HepG2 (cell line): ENCODE measurements at regions not wholly inside any gene's neighbourhood (a gene's known extent, or its start where the extent isn't known, plus 50 kb on each side); places are given as distances from the start of the nearest gene placed in this dataset.

Experiments
- ATAC-seq: fragments of 200-7000 bp; cut with Tn5 transposase; 3 replicates; pipeline ENCODE4 v1.9.1; 2020; ENCODE audit warnings: mild to moderate bottlenecking, moderate library complexity
- BruUV-seq: library from RNA; stranded (reverse); fragments of 400-500 nt; replicated peaks from 2 replicates; lab custom pipeline; 2021; lab: Mats Ljungman, UMichigan
- CTCF ChIA-PET: fragments of 300-600 bp; formaldehyde crosslinking; extraction: SDS; loops from one replicate; lab custom pipeline; 2021; ENCODE audit warnings: low total read pairs, inconsistent platforms, low intra/inter-chr PET ratio; lab: Yijun Ruan, JAX
- POLR2A ChIA-PET: fragments of 350-600 bp; sonication (Branson Sonifier 250); formaldehyde crosslinking; loops from one replicate; lab custom pipeline; 2020; ENCODE audit warnings: antibody characterized with exemption, inconsistent platforms; lab: Yijun Ruan, JAX
- DNase-seq: peaks from one replicate; pipeline ENCODE4 v3.0.0-alpha.2; 2015; ENCODE audit warnings: low spot score
- FAIRE-seq: peaks from 3 replicates; lab custom pipeline; 2011; peaks lifted over from hg19 to GRCh38; lab: Jason Lieb, UNC
- H2AFZ ChIP-seq: one replicate; pipeline ENCODE4 v1.6.1; 2011; ENCODE audit warnings: low read length, inconsistent platforms
- H3K27ac ChIP-seq: fragments of 300-600 bp; 3 replicates; pipeline ENCODE4 v1.8.0; 2011; ENCODE audit warnings: mixed run types, mild to moderate bottlenecking, mixed read lengths, low read length, inconsistent platforms; ENCODE audit not compliant: insufficient read depth; ENCODE audit errors: extremely low read length
- H3K27me3 ChIP-seq, 2 experiments: fragments of 200-600 bp in 1 of 2; 2 replicates in 1 of 2; 3 replicates in 1 of 2; pipeline versions ENCODE4 v1.6.0 to v1.8.0; 2011; ENCODE audit warnings: low read length in 2 of 2, mild to moderate bottlenecking in 2 of 2, moderate library complexity in 2 of 2, inconsistent platforms in 1 of 2; ENCODE audit not compliant: insufficient read depth in 2 of 2, control insufficient read depth in 1 of 2
- H3K36me3 ChIP-seq, 2 experiments: fragments of 200-600 bp in 1 of 2; replicated peaks in 1 of 2; 2 replicates in 1 of 2; 3 replicates in 1 of 2; pipeline versions ENCODE4 v1.5.1 to v1.8.0; 2011; ENCODE audit warnings: low read length in 2 of 2, inconsistent platforms in 1 of 2; ENCODE audit not compliant: insufficient read depth in 2 of 2, control insufficient read depth in 1 of 2
- H3K4me1 ChIP-seq: 2 replicates; pipeline ENCODE4 v1.5.1; 2012; ENCODE audit warnings: low read length, inconsistent platforms; ENCODE audit not compliant: insufficient read depth
- H3K4me2 ChIP-seq: 2 replicates; pipeline ENCODE4 v1.6.0; 2011; ENCODE audit warnings: low read depth, low read length, inconsistent platforms
- H3K4me3 ChIP-seq, 3 experiments: fragments of 200-600 bp in 1 of 3; sonication (generic), shearing (Covaris generic) in 1 of 3; replicated peaks in 1 of 3; 2 replicates each; pipeline ENCODE4 v1.5.1; 2011 to 2016; ENCODE audit warnings: low read length in 3 of 3, inconsistent platforms in 2 of 3, low read depth in 2 of 3, mild to moderate bottlenecking in 2 of 3, control low read depth in 1 of 3, mixed read lengths in 1 of 3; ENCODE audit not compliant: insufficient read depth in 1 of 3
- H3K79me2 ChIP-seq: one replicate; pipeline ENCODE4 v1.6.1; 2011; ENCODE audit warnings: low read length, inconsistent platforms; ENCODE audit not compliant: insufficient read depth
- H3K9ac ChIP-seq: 2 replicates; pipeline ENCODE4 v1.6.0; 2011; ENCODE audit warnings: mild to moderate bottlenecking, low read depth, low read length, inconsistent platforms; ENCODE audit not compliant: insufficient read depth
- H3K9me3 ChIP-seq: 2 replicates; pipeline ENCODE4 v1.5.1; 2012; ENCODE audit warnings: mild to moderate bottlenecking, low read length
- H4K20me1 ChIP-seq: 2 replicates; pipeline ENCODE4 v1.6.0; 2011; ENCODE audit warnings: inconsistent platforms, mild to moderate bottlenecking, low read length, moderate library complexity; ENCODE audit not compliant: insufficient read depth
- AGO1 ChIP-seq: fragments of 200-400 bp; formaldehyde crosslinking; IDR thresholded peaks from 2 replicates; pipeline ENCODE4 v1.6.1; 2017; ENCODE audit warnings: mild to moderate bottlenecking, low read depth, low read length, moderate library complexity; ENCODE audit not compliant: poor library complexity, severe bottlenecking
- CENPX ChIP-seq: sonication (generic); formaldehyde crosslinking; IDR thresholded peaks from 2 replicates; pipeline ENCODE4 v1.9.0; 2021; ENCODE audit warnings: mild to moderate bottlenecking, missing genetic modification reagents, moderate library complexity
- EHMT2 ChIP-seq: fragments of 200-600 bp; sonication (generic); IDR thresholded peaks from 2 replicates; pipeline ENCODE4 v1.7.0; 2017; ENCODE audit warnings: antibody characterized with exemption, low read depth, low read length, borderline replicate concordance
- HCFC1 ChIP-seq: fragments of 150-350 bp; IDR thresholded peaks from 2 replicates; pipeline ENCODE4 v1.6.1; 2014; ENCODE audit warnings: low read depth, low read length
- POLR2AphosphoS2 ChIP-seq: IDR thresholded peaks from 2 replicates; pipeline ENCODE4 v1.6.1; 2011; ENCODE audit warnings: low read depth, low read length, improper control_type of control experiment
- RARA ChIP-seq: IDR thresholded peaks from 2 replicates; pipeline ENCODE4 v1.6.1; 2016; ENCODE audit warnings: missing genetic modification reagents, missing compliant biosample characterization
- REL ChIP-seq: sonication (generic); formaldehyde crosslinking; conservative IDR thresholded peaks from 2 replicates; pipeline ENCODE4 v1.8.0; 2022; ENCODE audit warnings: mild to moderate bottlenecking, missing genetic modification reagents, moderate library complexity
- TBX3 ChIP-seq: fragments of 450-650 bp; IDR thresholded peaks from 2 replicates; pipeline ENCODE4 v1.6.1; 2017; ENCODE audit warnings: antibody characterized with exemption, mild to moderate bottlenecking, inconsistent platforms, borderline replicate concordance
- TEAD3 ChIP-seq: optimal IDR thresholded peaks from 2 replicates; pipeline ENCODE3; 2016; ENCODE audit warnings: borderline replicate concordance
- ZFP36 ChIP-seq: fragments of 150-350 bp; IDR thresholded peaks from 2 replicates; pipeline ENCODE4 v1.6.1; 2018; ENCODE audit warnings: borderline replicate concordance, low read length, low read depth; ENCODE audit not compliant: partially characterized antibody
- ZNF451 ChIP-seq: sonication (generic); formaldehyde crosslinking; IDR thresholded peaks from 2 replicates; pipeline ENCODE4 v1.5.0; 2020; ENCODE audit warnings: mild to moderate bottlenecking, missing genetic modification reagents
- ZNF614 ChIP-seq: IDR thresholded peaks from 2 replicates; pipeline ENCODE4 v1.6.1; 2018; ENCODE audit warnings: missing biosample characterization, missing genetic modification reagents, inconsistent platforms, borderline replicate concordance
- WGBS: methylation state at CpG from one replicate; pipeline ENCODE4 v1.1.6; 2017; ENCODE audit warnings: low lambda C conversion rate; 5-methylcytosine and 5-hydroxymethylcytosine counted together
- in situ Hi-C: cut with HindIII; loops from 2 replicates; pipeline ENCODE4 v1.10.0; 2017; ENCODE audit warnings: low pct_unique_long_range_greater_than_20kb; ENCODE audit not compliant: extremely low pct_ligation_motif_present
- intact Hi-C: fragments of 100-400 bp; cut with micrococcal nuclease; formaldehyde crosslinking; loops from one replicate; pipeline ENCODE4 v1.10.0; 2022; ENCODE audit not compliant: unreplicated experiment
- TF ChIP-seq, protein P1 (sequence below): sonication (generic); formaldehyde crosslinking; conservative IDR thresholded peaks from 2 replicates; pipeline ENCODE4 v1.8.0; 2022; ENCODE audit warnings: missing genetic modification reagents
- TF ChIP-seq, protein P2 (sequence below): sonication (generic); formaldehyde crosslinking; IDR thresholded peaks from 2 replicates; pipeline ENCODE4 v1.4.0; 2020; ENCODE audit warnings: missing genetic modification reagents, borderline replicate concordance
- TF ChIP-seq, protein P3 (sequence below): sonication (generic); formaldehyde crosslinking; IDR thresholded peaks from 2 replicates; pipeline ENCODE4 v1.8.0; 2023; ENCODE audit warnings: mild to moderate bottlenecking, missing genetic modification reagents
- TF ChIP-seq, protein P4 (sequence below): sonication (generic); formaldehyde crosslinking; IDR thresholded peaks from 2 replicates; pipeline ENCODE4 v1.8.1; 2023; ENCODE audit warnings: mild to moderate bottlenecking, missing genetic modification reagents

DNA sequence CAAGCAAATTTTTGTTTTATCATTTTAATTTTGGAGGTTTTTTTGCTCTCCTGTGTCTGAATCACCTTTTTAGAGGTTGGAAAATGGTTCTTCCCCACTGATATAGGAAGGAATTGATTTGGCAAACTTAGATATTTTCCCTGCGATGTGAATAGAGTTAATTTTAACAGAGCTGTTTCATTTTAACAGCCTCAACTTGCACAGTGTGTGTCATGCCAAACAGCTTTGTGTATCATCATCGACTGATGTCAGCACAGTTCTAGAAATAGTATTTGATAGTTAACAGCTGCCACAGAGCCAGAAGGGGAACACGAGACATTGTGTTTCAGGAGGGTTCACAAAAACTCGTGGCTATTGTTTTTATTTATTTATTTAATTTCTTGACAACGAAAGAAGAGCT lies 243.1 kb upstream of the FOXN3 start:
- DNase-seq, result no peak
- no peaks in the 10 kb centered on the region for H3K9me3 ChIP-seq
- no peak for FAIRE-seq

More for the DNA sequence above, 243.1 kb upstream of the FOXN3 start:
- ChIA-PET POLR2A (no interaction called here), CTCF (no interaction called here)
- in situ Hi-C loops (no loop called here), intact Hi-C loops (no loop called here)
- no peak overlapping the region; the same call in 1 of the 2 replicates for H3K4me2 ChIP-seq
- H3K36me3 ChIP-seq, result no peaks in the 10 kb centered on the region
- H3K79me2 ChIP-seq, result no peaks in the 10 kb centered on the region
- H3K4me1 ChIP-seq, result peaks cover 37% of the 10 kb centered on the region
- no peaks in the 10 kb centered on the region; a peak in 2 of 5 replicates for H3K27me3 ChIP-seq
- H3K27ac ChIP-seq, result no peak overlapping the region
- TF ChIP-seq, protein P1, sequence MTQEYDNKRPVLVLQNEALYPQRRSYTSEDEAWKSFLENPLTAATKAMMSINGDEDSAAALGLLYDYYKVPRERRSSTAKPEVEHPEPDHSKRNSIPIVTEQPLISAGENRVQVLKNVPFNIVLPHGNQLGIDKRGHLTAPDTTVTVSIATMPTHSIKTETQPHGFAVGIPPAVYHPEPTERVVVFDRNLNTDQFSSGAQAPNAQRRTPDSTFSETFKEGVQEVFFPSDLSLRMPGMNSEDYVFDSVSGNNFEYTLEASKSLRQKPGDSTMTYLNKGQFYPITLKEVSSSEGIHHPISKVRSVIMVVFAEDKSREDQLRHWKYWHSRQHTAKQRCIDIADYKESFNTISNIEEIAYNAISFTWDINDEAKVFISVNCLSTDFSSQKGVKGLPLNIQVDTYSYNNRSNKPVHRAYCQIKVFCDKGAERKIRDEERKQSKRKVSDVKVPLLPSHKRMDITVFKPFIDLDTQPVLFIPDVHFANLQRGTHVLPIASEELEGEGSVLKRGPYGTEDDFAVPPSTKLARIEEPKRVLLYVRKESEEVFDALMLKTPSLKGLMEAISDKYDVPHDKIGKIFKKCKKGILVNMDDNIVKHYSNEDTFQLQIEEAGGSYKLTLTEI (CRISPR knock-in tag), result no peak
- TF ChIP-seq ZNF614 (no peak), ZFP36 (no peak), EHMT2 (no peak), REL (CRISPR knock-in tag) (no peak), TEAD3 (CRISPR knock-in tag) (no peak), AGO1 (no peak), POLR2AphosphoS2 (no peak), HCFC1 (no peak), CENPX (CRISPR knock-in tag) (no peak), RARA (CRISPR knock-in tag) (no peak), TBX3 (no peak), ZNF451 (CRISPR knock-in tag) (no peak)
- TF ChIP-seq, protein P2, sequence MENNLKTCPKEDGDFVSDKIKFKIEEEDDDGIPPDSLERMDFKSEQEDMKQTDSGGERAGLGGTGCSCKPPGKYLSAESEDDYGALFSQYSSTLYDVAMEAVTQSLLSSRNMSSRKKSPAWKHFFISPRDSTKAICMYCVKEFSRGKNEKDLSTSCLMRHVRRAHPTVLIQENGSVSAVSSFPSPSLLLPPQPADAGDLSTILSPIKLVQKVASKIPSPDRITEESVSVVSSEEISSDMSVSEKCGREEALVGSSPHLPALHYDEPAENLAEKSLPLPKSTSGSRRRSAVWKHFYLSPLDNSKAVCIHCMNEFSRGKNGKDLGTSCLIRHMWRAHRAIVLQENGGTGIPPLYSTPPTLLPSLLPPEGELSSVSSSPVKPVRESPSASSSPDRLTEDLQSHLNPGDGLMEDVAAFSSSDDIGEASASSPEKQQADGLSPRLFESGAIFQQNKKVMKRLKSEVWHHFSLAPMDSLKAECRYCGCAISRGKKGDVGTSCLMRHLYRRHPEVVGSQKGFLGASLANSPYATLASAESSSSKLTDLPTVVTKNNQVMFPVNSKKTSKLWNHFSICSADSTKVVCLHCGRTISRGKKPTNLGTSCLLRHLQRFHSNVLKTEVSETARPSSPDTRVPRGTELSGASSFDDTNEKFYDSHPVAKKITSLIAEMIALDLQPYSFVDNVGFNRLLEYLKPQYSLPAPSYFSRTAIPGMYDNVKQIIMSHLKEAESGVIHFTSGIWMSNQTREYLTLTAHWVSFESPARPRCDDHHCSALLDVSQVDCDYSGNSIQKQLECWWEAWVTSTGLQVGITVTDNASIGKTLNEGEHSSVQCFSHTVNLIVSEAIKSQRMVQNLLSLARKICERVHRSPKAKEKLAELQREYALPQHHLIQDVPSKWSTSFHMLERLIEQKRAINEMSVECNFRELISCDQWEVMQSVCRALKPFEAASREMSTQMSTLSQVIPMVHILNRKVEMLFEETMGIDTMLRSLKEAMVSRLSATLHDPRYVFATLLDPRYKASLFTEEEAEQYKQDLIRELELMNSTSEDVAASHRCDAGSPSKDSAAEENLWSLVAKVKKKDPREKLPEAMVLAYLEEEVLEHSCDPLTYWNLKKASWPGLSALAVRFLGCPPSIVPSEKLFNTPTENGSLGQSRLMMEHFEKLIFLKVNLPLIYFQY, result no peak
- TF ChIP-seq, protein P3, sequence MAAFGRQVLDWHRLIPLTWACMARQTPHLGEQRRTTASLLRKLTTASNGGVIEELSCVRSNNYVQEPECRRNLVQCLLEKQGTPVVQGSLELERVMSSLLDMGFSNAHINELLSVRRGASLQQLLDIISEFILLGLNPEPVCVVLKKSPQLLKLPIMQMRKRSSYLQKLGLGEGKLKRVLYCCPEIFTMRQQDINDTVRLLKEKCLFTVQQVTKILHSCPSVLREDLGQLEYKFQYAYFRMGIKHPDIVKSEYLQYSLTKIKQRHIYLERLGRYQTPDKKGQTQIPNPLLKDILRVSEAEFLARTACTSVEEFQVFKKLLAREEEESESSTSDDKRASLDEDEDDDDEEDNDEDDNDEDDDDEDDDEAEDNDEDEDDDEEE (CRISPR knock-in tag), result no peak
- TF ChIP-seq, protein P4, sequence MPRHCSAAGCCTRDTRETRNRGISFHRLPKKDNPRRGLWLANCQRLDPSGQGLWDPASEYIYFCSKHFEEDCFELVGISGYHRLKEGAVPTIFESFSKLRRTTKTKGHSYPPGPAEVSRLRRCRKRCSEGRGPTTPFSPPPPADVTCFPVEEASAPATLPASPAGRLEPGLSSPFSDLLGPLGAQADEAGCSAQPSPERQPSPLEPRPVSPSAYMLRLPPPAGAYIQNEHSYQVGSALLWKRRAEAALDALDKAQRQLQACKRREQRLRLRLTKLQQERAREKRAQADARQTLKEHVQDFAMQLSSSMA (CRISPR knock-in tag), result no peak
- ATAC-seq, result no peak
- no peaks in the 10 kb centered on the region for H4K20me1 ChIP-seq
- WGBS, result 2% methylated on average over 5 of the region's 5 CpGs
- no peak overlapping the region for H2AFZ ChIP-seq
- no peak overlapping the region for H3K9ac ChIP-seq
- H3K4me3 ChIP-seq, result no peak overlapping the region
- no TSS peak for BruUV-seq
